ENCODE measurements at regions not wholly inside any gene's neighbourhood (a gene's known extent, or its start where the extent isn't known, plus 50 kb on each side); places are given as distances from the start of the nearest gene placed in this dataset.

GRCh38 chr3:102595057-102595456, 160.2 kb downstream of the ZPLD1 start:
- no peak for TF ChIP-seq CTCF (IDR thresholded peaks at IDR 0.05)
- no peak for TF ChIP-seq ZFX (IDR thresholded peaks at IDR 0.05; ENCODE audit: borderline replicate concordance)

All from 22Rv1 (cell line).